HL-60 (cell line): ENCODE measurements at regions not wholly inside any gene's neighbourhood (a gene's known extent, or its start where the extent isn't known, plus 50 kb on each side); places are given as distances from the start of the nearest gene placed in this dataset.

ENCODE experiments used
- TF ChIP-seq, protein P1 (sequence below): IDR thresholded peaks from one replicate; pipeline ENCODE4 v1.5.1; 2011; ENCODE audit warnings: low read length, control low read depth, inconsistent platforms; ENCODE audit not compliant: insufficient read depth
- TF ChIP-seq, protein P2 (sequence below): IDR thresholded peaks from 2 replicates; pipeline ENCODE4 v1.6.1; 2012; ENCODE audit warnings: low read depth; ENCODE audit not compliant: insufficient replicate concordance

DNA sequence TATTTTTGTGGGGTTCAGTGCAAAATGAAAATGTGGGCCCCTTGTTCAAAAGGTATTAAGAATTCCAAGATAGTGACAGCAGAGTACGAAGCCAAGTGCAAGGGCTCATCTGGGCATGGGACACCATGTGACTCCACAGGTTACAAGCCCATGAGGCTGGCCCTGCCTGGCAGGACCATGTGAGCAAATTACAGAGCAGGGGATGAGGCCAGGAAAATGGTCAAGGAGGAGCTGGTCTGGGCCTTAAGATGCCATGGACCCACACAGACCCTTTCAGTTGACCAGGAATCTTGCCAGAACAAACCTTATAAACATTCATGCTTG is 86.9 kb downstream of the SNX5 start:
- TF ChIP-seq, protein P1, sequence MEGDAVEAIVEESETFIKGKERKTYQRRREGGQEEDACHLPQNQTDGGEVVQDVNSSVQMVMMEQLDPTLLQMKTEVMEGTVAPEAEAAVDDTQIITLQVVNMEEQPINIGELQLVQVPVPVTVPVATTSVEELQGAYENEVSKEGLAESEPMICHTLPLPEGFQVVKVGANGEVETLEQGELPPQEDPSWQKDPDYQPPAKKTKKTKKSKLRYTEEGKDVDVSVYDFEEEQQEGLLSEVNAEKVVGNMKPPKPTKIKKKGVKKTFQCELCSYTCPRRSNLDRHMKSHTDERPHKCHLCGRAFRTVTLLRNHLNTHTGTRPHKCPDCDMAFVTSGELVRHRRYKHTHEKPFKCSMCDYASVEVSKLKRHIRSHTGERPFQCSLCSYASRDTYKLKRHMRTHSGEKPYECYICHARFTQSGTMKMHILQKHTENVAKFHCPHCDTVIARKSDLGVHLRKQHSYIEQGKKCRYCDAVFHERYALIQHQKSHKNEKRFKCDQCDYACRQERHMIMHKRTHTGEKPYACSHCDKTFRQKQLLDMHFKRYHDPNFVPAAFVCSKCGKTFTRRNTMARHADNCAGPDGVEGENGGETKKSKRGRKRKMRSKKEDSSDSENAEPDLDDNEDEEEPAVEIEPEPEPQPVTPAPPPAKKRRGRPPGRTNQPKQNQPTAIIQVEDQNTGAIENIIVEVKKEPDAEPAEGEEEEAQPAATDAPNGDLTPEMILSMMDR: no peak
- TF ChIP-seq, protein P2, sequence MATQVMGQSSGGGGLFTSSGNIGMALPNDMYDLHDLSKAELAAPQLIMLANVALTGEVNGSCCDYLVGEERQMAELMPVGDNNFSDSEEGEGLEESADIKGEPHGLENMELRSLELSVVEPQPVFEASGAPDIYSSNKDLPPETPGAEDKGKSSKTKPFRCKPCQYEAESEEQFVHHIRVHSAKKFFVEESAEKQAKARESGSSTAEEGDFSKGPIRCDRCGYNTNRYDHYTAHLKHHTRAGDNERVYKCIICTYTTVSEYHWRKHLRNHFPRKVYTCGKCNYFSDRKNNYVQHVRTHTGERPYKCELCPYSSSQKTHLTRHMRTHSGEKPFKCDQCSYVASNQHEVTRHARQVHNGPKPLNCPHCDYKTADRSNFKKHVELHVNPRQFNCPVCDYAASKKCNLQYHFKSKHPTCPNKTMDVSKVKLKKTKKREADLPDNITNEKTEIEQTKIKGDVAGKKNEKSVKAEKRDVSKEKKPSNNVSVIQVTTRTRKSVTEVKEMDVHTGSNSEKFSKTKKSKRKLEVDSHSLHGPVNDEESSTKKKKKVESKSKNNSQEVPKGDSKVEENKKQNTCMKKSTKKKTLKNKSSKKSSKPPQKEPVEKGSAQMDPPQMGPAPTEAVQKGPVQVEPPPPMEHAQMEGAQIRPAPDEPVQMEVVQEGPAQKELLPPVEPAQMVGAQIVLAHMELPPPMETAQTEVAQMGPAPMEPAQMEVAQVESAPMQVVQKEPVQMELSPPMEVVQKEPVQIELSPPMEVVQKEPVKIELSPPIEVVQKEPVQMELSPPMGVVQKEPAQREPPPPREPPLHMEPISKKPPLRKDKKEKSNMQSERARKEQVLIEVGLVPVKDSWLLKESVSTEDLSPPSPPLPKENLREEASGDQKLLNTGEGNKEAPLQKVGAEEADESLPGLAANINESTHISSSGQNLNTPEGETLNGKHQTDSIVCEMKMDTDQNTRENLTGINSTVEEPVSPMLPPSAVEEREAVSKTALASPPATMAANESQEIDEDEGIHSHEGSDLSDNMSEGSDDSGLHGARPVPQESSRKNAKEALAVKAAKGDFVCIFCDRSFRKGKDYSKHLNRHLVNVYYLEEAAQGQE: no peak
